ENCODE measurements at regions not wholly inside any gene's neighbourhood (a gene's known extent, or its start where the extent isn't known, plus 50 kb on each side); places are given as distances from the start of the nearest gene placed in this dataset.
A peak's percentile ranks its signal among the peaks of the same experiment; 100 is the strongest.

GRCh38 chr6:22041797-22042480, 254.9 kb downstream of the PRL start:
- no peak for DNase-seq

- no peak for DNase-seq
These were observed 254.1 kb downstream of the PRL start for GRCh38 chr6:22042706-22043105.

- peak; percentile 24 for DNase-seq
These were observed 253.4 kb downstream of the PRL start for GRCh38 chr6:22043284-22043962.

- no peak for DNase-seq
These were observed 251.4 kb downstream of the PRL start for GRCh38 chr6:22045261-22045912.

GRCh38 chr6:22049002-22049401, 247.8 kb downstream of the PRL start:
- DNase-seq, result no peak

GRCh38 chr6:22053391-22053997, 243.3 kb downstream of the PRL start:
- DNase-seq, result no peak

- no peak for DNase-seq
These were observed 240.4 kb downstream of the PRL start for GRCh38 chr6:22056398-22056797.

- no peak for DNase-seq
These were observed 238.9 kb downstream of the PRL start for GRCh38 chr6:22057962-22058361.

- no peak for DNase-seq
These were observed 237.7 kb downstream of the PRL start for GRCh38 chr6:22059126-22059525.

- DNase-seq, result no peak
These were observed 236.9 kb downstream of the PRL start for GRCh38 chr6:22059946-22060345.

- DNase-seq, result no peak
These were observed 233.9 kb downstream of the PRL start for GRCh38 chr6:22062807-22063408.

- no peak for DNase-seq
These were observed 232.3 kb downstream of the PRL start for GRCh38 chr6:22064558-22064957.

- DNase-seq, result no peak
These were observed 229.7 kb downstream of the PRL start for GRCh38 chr6:22067122-22067521.

GRCh38 chr6:22067671-22068070, 229.2 kb downstream of the PRL start:
- DNase-seq, result no peak

GRCh38 chr6:22068561-22069305, 228.1 kb downstream of the PRL start:
- no peak for DNase-seq

GRCh38 chr6:22069306-22069800, 227.5 kb downstream of the PRL start:
- no peak for DNase-seq

- no peak for DNase-seq
These were observed 225.4 kb downstream of the PRL start for GRCh38 chr6:22071270-22072041.

- peak; percentile 42 for DNase-seq
These were observed 223.9 kb downstream of the PRL start for GRCh38 chr6:22072949-22073348.

GRCh38 chr6:22073516-22074198, 223.2 kb downstream of the PRL start:
- peak; percentile 15 for DNase-seq

GRCh38 chr6:22078288-22078687, 218.5 kb downstream of the PRL start:
- DNase-seq, result no peak
